Adrenal gland (tissue), 9 donors: ENCODE measurements at regions not wholly inside any gene's neighbourhood (a gene's known extent, or its start where the extent isn't known, plus 50 kb on each side); places are given as distances from the start of the nearest gene placed in this dataset.

Experiments used
- DNase-seq, 7 donors: peaks; one replicate each; pipeline ENCODE4 v3.0.0-alpha.2; 2019 to 2020
- H3K27ac ChIP-seq, 5 donors: fragments of 200-600 bp; sonication (generic) in 4 of 5; 1 replicate in 3 of 5; 2 replicates in 2 of 5; pipeline versions ENCODE4 v1.5.1 to v1.8.0; 2016 to 2020; ENCODE audit warnings: mild to moderate bottlenecking in 1 of 5
- H3K27me3 ChIP-seq: fragments of 200-600 bp; 2 replicates; pipeline ENCODE4 v1.8.0; 2021
- H3K36me3 ChIP-seq, 2 donors: fragments of 200-600 bp; replicated peaks in 1 of 2; 1 replicate in 1 of 2; 2 replicates in 1 of 2; pipeline versions ENCODE4 v1.5.1 to v1.8.0; 2018 to 2022
- H3K4me1 ChIP-seq, 2 donors: fragments of 200-600 bp; replicated peaks in 1 of 2; 1 replicate in 1 of 2; 2 replicates in 1 of 2; pipeline versions ENCODE4 v1.5.1 to v1.8.0; 2018 to 2021
- H3K4me3 ChIP-seq, 4 donors: fragments of 200-600 bp; sonication (generic) in 3 of 4; one replicate each; pipeline ENCODE4 v1.5.1; 2016 to 2018
- H3K9me3 ChIP-seq, 3 donors: fragments of 200-600 bp; sonication (generic) in 1 of 3; replicated peaks in 1 of 3; 1 replicate in 2 of 3; 2 replicates in 1 of 3; pipeline versions ENCODE4 v1.5.1 to v1.8.0; 2016 to 2021
- CTCF ChIP-seq, 6 experiments: fragments of 450-650 bp in 4 of 6; fragments of 200-600 bp in 2 of 6; sonication (generic) in 1 of 6; IDR thresholded peaks; 1 replicate in 5 of 6; 2 replicates in 1 of 6; pipeline versions ENCODE4 v1.5.1 to v1.8.0; 2016 to 2021; ENCODE audit warnings: antibody characterized with exemption in 6 of 6, mild to moderate bottlenecking in 2 of 6, moderate library complexity in 1 of 6
- POLR2A ChIP-seq, 2 donors: fragments of 450-650 bp; IDR thresholded peaks; one replicate each; pipeline ENCODE4 v1.6.1; 2017; ENCODE audit warnings: antibody characterized with exemption in 2 of 2, mild to moderate bottlenecking in 2 of 2, moderate library complexity in 1 of 2
- WGBS, 4 donors: extraction: QIAGEN DNeasy Blood & Tissue Kit in 2 of 4; methylation state at CpG; one replicate each; pipeline versions ENCODE4 v1.1.5 to v1.1.7; 2013 to 2017; 5-methylcytosine and 5-hydroxymethylcytosine counted together
- intact Hi-C, 2 donors: fragments of 100-400 bp; cut with DNase I; formaldehyde crosslinking; loops; one replicate each; pipeline versions ENCODE4 v1.14.1 to v1.15.0; 2022 to 2023
- donor health status: healthy with polysubstance abuse.
- donor health status: Bipolar disorder and iron deficiency.
- donor health status: DM: yes; HTN: yes; CAD: no.
- donor health status: DM: no; HTN: no; CAD: no.
- donor health status: DM: no; HTN: no; CAD: no.

GRCh38 chr6:163937071-163937470 lies 522.6 kb downstream of the QKI start:
- intact Hi-C loops, result no loop called here
- no peak for DNase-seq
- Histone ChIP-seq H3K9me3 (no peaks in the 10 kb centered on the region), H3K36me3 (no peaks in the 10 kb centered on the region), H3K27ac (no peak overlapping the region), H3K4me1 (no peaks in the 10 kb centered on the region), H3K27me3 (no peaks in the 10 kb centered on the region), H3K4me3 (no peak overlapping the region)
- TF ChIP-seq CTCF (IDR thresholded peaks at IDR 0.05) (no peak), POLR2A (IDR thresholded peaks at IDR 0.05) (no peak)
- 75 to 80% (median 76%) methylated on average over 4 of the region's 4 CpGs for WGBS, 4 donors

- H3K9me3 ChIP-seq, result no peaks in the 10 kb centered on the region
- no peak overlapping the region for H3K4me3 ChIP-seq
- H3K4me1 ChIP-seq, result no peaks in the 10 kb centered on the region
- no peaks in the 10 kb centered on the region for H3K27me3 ChIP-seq
- intact Hi-C loops, result no loop called here
- DNase-seq, result peak in 5 of 7 donors; percentile 14 to 62 (median 32)
- no peaks in the 10 kb centered on the region for H3K36me3 ChIP-seq
- no peak overlapping the region for H3K27ac ChIP-seq
- no peak for TF ChIP-seq CTCF (IDR thresholded peaks at IDR 0.05)
- TF ChIP-seq POLR2A (IDR thresholded peaks at IDR 0.05), result no peak
- WGBS, 4 donors, result 62 to 71% (median 65%) methylated on average over 5 to 6 of the region's 6 CpGs
These were observed 520.7 kb downstream of the QKI start for GRCh38 chr6:163935158-163935762.

GRCh38 chr6:163930012-163930411 lies 515.5 kb downstream of the QKI start:
- DNase-seq, result no peak
- no peak overlapping the region for H3K4me3 ChIP-seq
- H3K36me3 ChIP-seq, result no peaks in the 10 kb centered on the region
- TF ChIP-seq POLR2A (IDR thresholded peaks at IDR 0.05), result no peak
- TF ChIP-seq CTCF (IDR thresholded peaks at IDR 0.05), result no peak
- H3K27ac ChIP-seq, result no peak overlapping the region
- H3K27me3 ChIP-seq, result no peaks in the 10 kb centered on the region
- WGBS, 4 donors, result 81 to 90% (median 89%) methylated on average over 5 to 6 of the region's 6 CpGs
- no peaks in the 10 kb centered on the region for H3K4me1 ChIP-seq
- intact Hi-C loops, result no loop called here
- no peaks in the 10 kb centered on the region for H3K9me3 ChIP-seq

GRCh38 chr6:163929538-163929937 lies 515.0 kb downstream of the QKI start:
- WGBS, 4 donors, result 84 to 90% (median 89%) methylated on average over 3 of the region's 3 CpGs
- no peak for TF ChIP-seq CTCF (IDR thresholded peaks at IDR 0.05)
- no peak for TF ChIP-seq POLR2A (IDR thresholded peaks at IDR 0.05)
- H3K36me3 ChIP-seq, result no peaks in the 10 kb centered on the region
- no peaks in the 10 kb centered on the region for H3K4me1 ChIP-seq
- no peaks in the 10 kb centered on the region for H3K27me3 ChIP-seq
- H3K4me3 ChIP-seq, result no peak overlapping the region
- no peak overlapping the region for H3K27ac ChIP-seq
- DNase-seq, result no peak
- intact Hi-C loops, result no loop called here
- no peaks in the 10 kb centered on the region for H3K9me3 ChIP-seq
